GM12878 (cell line): ENCODE measurements at regions not wholly inside any gene's neighbourhood (a gene's known extent, or its start where the extent isn't known, plus 50 kb on each side); places are given as distances from the start of the nearest gene placed in this dataset.

Source experiments
- CEBPB ChIP-seq, 2 experiments: fragments of 150-350 bp in 1 of 2; IDR thresholded peaks; 2 replicates each; pipeline ENCODE4 v1.6.1; 2012 to 2014; ENCODE audit warnings: low read depth in 2 of 2, low read length in 2 of 2, borderline replicate concordance in 1 of 2, inconsistent platforms in 1 of 2
- CHD2 ChIP-seq: IDR thresholded peaks from 2 replicates; pipeline ENCODE4 v1.6.1; 2011; ENCODE audit warnings: low read depth, low read length, improper control_type of control experiment, borderline replicate concordance
- FOXM1 ChIP-seq: IDR thresholded peaks from 2 replicates; pipeline ENCODE4 v1.6.1; 2012; ENCODE audit warnings: low read depth, mild to moderate bottlenecking, inconsistent platforms, low read length, moderate library complexity
- HDAC2 ChIP-seq: fragments of 200-600 bp; sonication (generic); IDR thresholded peaks from 2 replicates; pipeline ENCODE4 v1.6.1; 2017
- JUND ChIP-seq: IDR thresholded peaks from 2 replicates; pipeline ENCODE4 v1.6.1; 2012; ENCODE audit warnings: low read depth, mild to moderate bottlenecking, low read length, improper control_type of control experiment, moderate library complexity
- RAD21 ChIP-seq: IDR thresholded peaks from 2 replicates; pipeline ENCODE4 v1.6.1; 2011; ENCODE audit warnings: mild to moderate bottlenecking, low read depth, low read length, moderate library complexity; ENCODE audit not compliant: insufficient read depth
- RELA ChIP-seq: fragments of 450-650 bp; IDR thresholded peaks from 2 replicates; pipeline ENCODE4 v1.8.0; 2014; ENCODE audit warnings: borderline replicate concordance; ENCODE audit not compliant: partially characterized antibody
- SMAD1 ChIP-seq: fragments of 450-650 bp; IDR thresholded peaks from 2 replicates; pipeline ENCODE4 v1.6.1; 2018; ENCODE audit warnings: mild to moderate bottlenecking, low read depth; ENCODE audit not compliant: partially characterized antibody
- TF ChIP-seq, protein P1 (sequence below), 3 experiments: IDR thresholded peaks in 2 of 3; conservative IDR thresholded peaks in 1 of 3; 2 replicates each; pipeline ENCODE4 v1.5.1; 2011; ENCODE audit warnings: low read depth in 3 of 3, low read length in 3 of 3, mild to moderate bottlenecking in 3 of 3, control low read depth in 2 of 3, moderate library complexity in 2 of 3, inconsistent platforms in 1 of 3, mixed read lengths in 1 of 3; ENCODE audit not compliant: control insufficient read depth in 2 of 3, insufficient read depth in 1 of 3; ENCODE audit errors: extremely low read depth in 1 of 3

DNA sequence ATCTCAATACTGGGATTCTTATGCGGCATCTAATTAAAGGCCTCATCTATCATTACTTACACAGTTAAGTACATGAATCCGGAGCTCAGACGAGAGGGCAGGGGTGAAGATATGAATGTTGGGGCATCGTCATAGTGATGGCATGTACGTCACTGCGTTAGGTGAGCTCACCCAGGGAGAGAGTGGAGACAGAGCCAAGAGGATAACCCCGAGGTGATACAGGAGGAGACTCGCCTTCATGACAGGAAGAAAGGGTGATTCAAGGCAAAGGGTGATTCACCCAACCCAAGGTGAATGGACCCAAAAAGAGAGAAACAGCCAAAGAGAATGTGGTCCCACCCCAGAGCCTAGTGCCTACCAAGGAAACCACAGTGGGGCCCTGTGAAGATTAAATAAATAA lies 132.9 kb upstream of the BLID start:
- TF ChIP-seq, protein P1, sequence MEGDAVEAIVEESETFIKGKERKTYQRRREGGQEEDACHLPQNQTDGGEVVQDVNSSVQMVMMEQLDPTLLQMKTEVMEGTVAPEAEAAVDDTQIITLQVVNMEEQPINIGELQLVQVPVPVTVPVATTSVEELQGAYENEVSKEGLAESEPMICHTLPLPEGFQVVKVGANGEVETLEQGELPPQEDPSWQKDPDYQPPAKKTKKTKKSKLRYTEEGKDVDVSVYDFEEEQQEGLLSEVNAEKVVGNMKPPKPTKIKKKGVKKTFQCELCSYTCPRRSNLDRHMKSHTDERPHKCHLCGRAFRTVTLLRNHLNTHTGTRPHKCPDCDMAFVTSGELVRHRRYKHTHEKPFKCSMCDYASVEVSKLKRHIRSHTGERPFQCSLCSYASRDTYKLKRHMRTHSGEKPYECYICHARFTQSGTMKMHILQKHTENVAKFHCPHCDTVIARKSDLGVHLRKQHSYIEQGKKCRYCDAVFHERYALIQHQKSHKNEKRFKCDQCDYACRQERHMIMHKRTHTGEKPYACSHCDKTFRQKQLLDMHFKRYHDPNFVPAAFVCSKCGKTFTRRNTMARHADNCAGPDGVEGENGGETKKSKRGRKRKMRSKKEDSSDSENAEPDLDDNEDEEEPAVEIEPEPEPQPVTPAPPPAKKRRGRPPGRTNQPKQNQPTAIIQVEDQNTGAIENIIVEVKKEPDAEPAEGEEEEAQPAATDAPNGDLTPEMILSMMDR (IDR thresholded peaks at IDR 0.05 in 2 of 3, conservative IDR thresholded peaks at IDR 0.05 in 1 of 3; ENCODE audit: control insufficient read depth in 2 of 3, extremely low read depth in 1 of 3, insufficient read depth in 1 of 3, low read depth in 3 of 3, low read length in 3 of 3), result no peak
- TF ChIP-seq SMAD1 (no peak), RAD21 (no peak), JUND (no peak), RELA (no peak), CHD2 (no peak), FOXM1 (no peak), HDAC2 (no peak), CEBPB (IDR thresholded peaks at IDR 0.05; ENCODE audit: borderline replicate concordance in 1 of 2, low read depth in 2 of 2, low read length in 2 of 2) (no peak)
